ENCODE measurements at regions not wholly inside any gene's neighbourhood (a gene's known extent, or its start where the extent isn't known, plus 50 kb on each side); places are given as distances from the start of the nearest gene placed in this dataset.

GRCh38 chr12:24754690-24755638 is 193.9 kb downstream of the BCAT1 start:
- no peaks in the 10 kb centered on the region for H3K27me3 ChIP-seq (ENCODE audit: control insufficient read depth, insufficient read depth, low read length)
- peak overlapping the region; percentile 75; the same call in 1 of the 2 replicates for H3K4ac ChIP-seq (ENCODE audit: low read depth, low read length)
- no peak overlapping the region for H2AFZ ChIP-seq (replicated peaks; ENCODE audit: low read length, poor library complexity)
- TF ChIP-seq, protein P1, sequence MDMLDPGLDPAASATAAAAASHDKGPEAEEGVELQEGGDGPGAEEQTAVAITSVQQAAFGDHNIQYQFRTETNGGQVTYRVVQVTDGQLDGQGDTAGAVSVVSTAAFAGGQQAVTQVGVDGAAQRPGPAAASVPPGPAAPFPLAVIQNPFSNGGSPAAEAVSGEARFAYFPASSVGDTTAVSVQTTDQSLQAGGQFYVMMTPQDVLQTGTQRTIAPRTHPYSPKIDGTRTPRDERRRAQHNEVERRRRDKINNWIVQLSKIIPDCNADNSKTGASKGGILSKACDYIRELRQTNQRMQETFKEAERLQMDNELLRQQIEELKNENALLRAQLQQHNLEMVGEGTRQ (IDR thresholded peaks at IDR 0.05; ENCODE audit: low read depth, low read length) = no peak
- TF ChIP-seq CEBPB (IDR thresholded peaks at IDR 0.05; ENCODE audit: low read depth, low read length) = 0 out of 2 replicates have a peak, but pooled peaks have one; percentile 51
- peak; percentile 64 for TF ChIP-seq FOS (IDR thresholded peaks at IDR 0.05; ENCODE audit: low read depth, low read length)
- peak; percentile 33; the same call in 1 of the 2 replicates for TF ChIP-seq BHLHE40 (IDR thresholded peaks at IDR 0.05; ENCODE audit: low read depth, low read length)
- in situ Hi-C loops (cut with MboI; ENCODE audit: low sequenced_read_pairs) = no loop called here
- H3K9ac ChIP-seq (ENCODE audit: low read depth, low read length) = no peak overlapping the region
- WGBS, 2 experiments (ENCODE audit: extremely low coverage in 2 of 2, insufficient read length in 1 of 2) = no CpG with 5 or more reads among the region's 7 CpGs
- peak overlapping the region; percentile 71; the same call in 1 of the 2 replicates for H2AK5ac ChIP-seq (ENCODE audit: low read depth, low read length)
- H3K4me2 ChIP-seq (ENCODE audit: low read depth, low read length) = peak overlapping the region; percentile 6; the same call in 1 of the 2 replicates
- POLR2A ChIA-PET (ENCODE audit: unreplicated experiment) = no interaction called here
- H3K4me3 ChIP-seq (ENCODE audit: insufficient read depth, low read depth, low read length) = no peak overlapping the region
- CTCF ChIA-PET = no interaction called here
- ATAC-seq (ENCODE audit: low read depth) (peak; percentile 91), DNase-seq (peak; percentile 90)
- H4K20me1 ChIP-seq (ENCODE audit: insufficient read depth, low read length) = no peaks in the 10 kb centered on the region
- no TSS peak for BruUV-seq (replicated peaks)
- H3K27ac ChIP-seq (ENCODE audit: insufficient read depth, low read length) = no peak overlapping the region
- peak overlapping the region; percentile 36; the same call in 1 of the 2 replicates for H4K91ac ChIP-seq (ENCODE audit: insufficient read depth, low read depth, low read length)
- no peak overlapping the region; the same call in 1 of the 2 replicates for H3K23ac ChIP-seq (ENCODE audit: low read depth, low read length)
- H3K18ac ChIP-seq (ENCODE audit: low read depth, low read length) = peak overlapping the region; percentile 63; the same call in 1 of the 2 replicates
- dilution Hi-C loops (cut with HindIII; ENCODE audit: low sequenced_read_pairs, unreplicated experiment) = no loop called here
- H2BK15ac ChIP-seq (ENCODE audit: low read depth, low read length) = peak overlapping the region; percentile 73; the same call in 1 of the 3 replicates
- intact Hi-C loops (cut with micrococcal nuclease) = no loop called here
- peak overlapping the region; percentile 77; the same call in 1 of the 2 replicates for H3K14ac ChIP-seq (replicated peaks; ENCODE audit: low read depth, low read length)
- no peaks in the 10 kb centered on the region for H3K79me1 ChIP-seq (ENCODE audit: low read depth in 1 of 2, low read length in 2 of 2)
- H3K9me3 ChIP-seq (ENCODE audit: control insufficient read depth, insufficient read depth, low read length) = no peaks in the 10 kb centered on the region
- peak overlapping the region; percentile 51 for H2BK5ac ChIP-seq (ENCODE audit: low read depth, low read length, poor library complexity, severe bottlenecking)
- H2AK9ac ChIP-seq (replicated peaks; ENCODE audit: low read depth, low read length, poor library complexity) = no peak overlapping the region
- peak overlapping the region; percentile 86 for H2BK20ac ChIP-seq (ENCODE audit: low read depth, low read length)
- H3K4me1 ChIP-seq (ENCODE audit: control insufficient read depth, insufficient read depth, low read length) = peaks cover 13% of the 10 kb centered on the region
- no peak overlapping the region for H3K56ac ChIP-seq (ENCODE audit: extremely low read depth, insufficient read depth, low read length)
- H3K36me3 ChIP-seq (ENCODE audit: control insufficient read depth, insufficient read depth, low read length) = no peaks in the 10 kb centered on the region
- H4K8ac ChIP-seq (ENCODE audit: low read depth in 2 of 2, low read length in 2 of 2) = peak overlapping the region in 1 of 2 experiments; percentile 66; a peak in 2 of 4 replicates
- peak overlapping the region; percentile 77 for H2BK120ac ChIP-seq (ENCODE audit: low read depth, low read length)
- peaks cover 8% of the 10 kb centered on the region; the same call in 1 of the 2 replicates for H3K9me1 ChIP-seq (ENCODE audit: insufficient read depth, low read length)
- 0 out of 2 replicates have a peak overlapping the region, but pooled peaks have one; percentile 11 for H4K5ac ChIP-seq (ENCODE audit: low read depth, low read length)

Data from IMR-90 (cell line).